Smooth muscle cell (in vitro differentiated cells): ENCODE measurements at regions not wholly inside any gene's neighbourhood (a gene's known extent, or its start where the extent isn't known, plus 50 kb on each side); places are given as distances from the start of the nearest gene placed in this dataset.

Experiments
- DNase-seq: peaks from one replicate; lab custom pipeline; 2025; ENCODE audit not compliant: unreplicated experiment; lab: John Stamatoyannopoulos, UW
- H2AFZ ChIP-seq: fragments of 200-600 bp; sonication (generic); 2 replicates; pipeline ENCODE4 v1.6.0; 2016; ENCODE audit warnings: antibody characterized with exemption, low read depth, mild to moderate bottlenecking
- H3F3A ChIP-seq: fragments of 200-600 bp; sonication (generic); 2 replicates; pipeline ENCODE4 v1.6.0; 2017; ENCODE audit warnings: antibody characterized with exemption, low read depth
- H3K27ac ChIP-seq: fragments of 200-600 bp; sonication (generic); 2 replicates; pipeline ENCODE4 v1.5.1; 2016; ENCODE audit warnings: low read depth, mild to moderate bottlenecking
- H3K27me3 ChIP-seq: fragments of 200-600 bp; sonication (generic); 2 replicates; pipeline ENCODE4 v1.6.1; 2016; ENCODE audit warnings: low read depth, mild to moderate bottlenecking
- H3K36me3 ChIP-seq: fragments of 200-600 bp; sonication (generic); 2 replicates; pipeline ENCODE4 v1.5.1; 2016; ENCODE audit warnings: low read depth
- H3K4me1 ChIP-seq: fragments of 200-600 bp; sonication (generic); 2 replicates; pipeline ENCODE4 v1.5.1; 2016; ENCODE audit warnings: low read depth
- H3K4me2 ChIP-seq: fragments of 200-600 bp; sonication (generic); 2 replicates; pipeline ENCODE4 v1.6.0; 2016; ENCODE audit warnings: mild to moderate bottlenecking
- H3K4me3 ChIP-seq: fragments of 200-600 bp; sonication (generic); 2 replicates; pipeline ENCODE4 v1.5.1; 2016; ENCODE audit warnings: mild to moderate bottlenecking
- H3K79me2 ChIP-seq: fragments of 200-600 bp; sonication (generic); 2 replicates; pipeline ENCODE4 v1.6.0; 2016; ENCODE audit warnings: low read depth, mild to moderate bottlenecking
- H3K9ac ChIP-seq: fragments of 200-600 bp; sonication (generic); 2 replicates; pipeline ENCODE4 v1.6.0; 2016; ENCODE audit warnings: low read depth
- H3K9me3 ChIP-seq: fragments of 200-600 bp; sonication (generic); replicated peaks from 2 replicates; pipeline ENCODE4 v1.5.1; 2016; ENCODE audit warnings: low read depth
- H4K20me1 ChIP-seq: fragments of 200-600 bp; sonication (generic); 2 replicates; pipeline ENCODE4 v1.6.0; 2016; ENCODE audit warnings: low read depth
- CTCF ChIP-seq: fragments of 200-600 bp; sonication (generic); IDR thresholded peaks from 2 replicates; pipeline ENCODE4 v1.5.1; 2017; ENCODE audit warnings: borderline replicate concordance, mild to moderate bottlenecking, antibody characterized with exemption; ENCODE audit not compliant: insufficient read depth, poor library complexity, severe bottlenecking
- WGBS: methylation state at CpG from one replicate; pipeline ENCODE4 v1.1.7; 2016; ENCODE audit warnings: low lambda C conversion rate; 5-methylcytosine and 5-hydroxymethylcytosine counted together

GRCh38 chrX:8314881-8315280 lies 143.8 kb upstream of the VCX2 start:
- Histone ChIP-seq H3K79me2 (no peaks in the 10 kb centered on the region), H3K9ac (no peak overlapping the region), H3K4me1 (no peaks in the 10 kb centered on the region), H3K4me2 (no peak overlapping the region), H4K20me1 (no peaks in the 10 kb centered on the region), H3K36me3 (no peaks in the 10 kb centered on the region), H3K27me3 (no peaks in the 10 kb centered on the region), H3F3A (no peaks in the 10 kb centered on the region), H3K4me3 (no peak overlapping the region), H3K9me3 (no peaks in the 10 kb centered on the region), H2AFZ (no peak overlapping the region), H3K27ac (no peak overlapping the region)
- no peak for DNase-seq
- no peak for TF ChIP-seq CTCF
- 79% methylated on average over 4 of the region's 4 CpGs for WGBS

DNA sequence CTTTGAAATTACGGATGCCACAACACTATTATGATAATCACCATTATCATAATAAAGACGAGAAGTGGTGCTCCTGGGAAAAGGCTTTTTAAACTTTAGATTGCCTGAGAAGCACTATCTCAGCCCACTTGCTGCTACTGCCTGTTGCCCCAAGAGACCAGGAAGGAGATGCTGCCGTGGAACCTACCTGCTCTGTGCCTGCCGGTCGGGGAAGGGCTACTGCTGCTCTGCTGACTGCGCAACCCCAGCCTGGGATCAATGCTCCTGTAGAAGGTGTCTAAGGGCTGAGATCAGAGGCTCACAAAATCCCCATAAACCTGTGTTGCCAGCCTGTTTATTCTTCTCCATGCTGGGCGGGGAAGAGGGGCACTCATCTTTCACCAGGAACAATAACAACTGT lies 145.3 kb upstream of the VCX3B start:
- H4K20me1 ChIP-seq, result no peaks in the 10 kb centered on the region
- no peak overlapping the region for H3K9ac ChIP-seq
- H3F3A ChIP-seq, result no peaks in the 10 kb centered on the region
- H3K9me3 ChIP-seq, result no peaks in the 10 kb centered on the region
- DNase-seq, result no peak
- no peak overlapping the region for H2AFZ ChIP-seq
- no peaks in the 10 kb centered on the region for H3K27me3 ChIP-seq
- no peak for TF ChIP-seq CTCF
- no peak overlapping the region for H3K27ac ChIP-seq
- H3K79me2 ChIP-seq, result no peaks in the 10 kb centered on the region
- H3K4me3 ChIP-seq, result no peak overlapping the region
- WGBS, result 75% methylated on average over 7 of the region's 7 CpGs
- H3K36me3 ChIP-seq, result no peaks in the 10 kb centered on the region
- H3K4me1 ChIP-seq, result no peaks in the 10 kb centered on the region
- no peak overlapping the region for H3K4me2 ChIP-seq

DNA sequence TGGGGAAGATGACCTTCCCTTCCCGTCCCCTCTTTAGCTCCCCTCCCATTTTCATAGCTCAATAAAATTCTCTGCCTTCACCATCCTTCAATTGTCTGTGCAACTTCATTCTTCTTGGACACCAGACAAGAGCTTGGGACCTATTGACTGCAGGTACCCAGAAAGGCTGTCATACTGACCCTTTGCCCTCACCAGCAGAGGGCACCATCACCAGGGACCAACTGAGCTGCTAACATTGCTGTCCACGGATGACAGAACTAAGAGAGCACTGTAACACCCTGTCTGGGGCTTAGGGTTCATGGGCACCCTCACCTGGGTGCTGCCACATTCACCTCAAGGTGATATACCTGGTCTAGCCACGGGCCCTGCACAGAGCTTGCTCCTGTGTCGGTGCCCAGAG lies 141.3 kb upstream of the VCX3B start:
- no peak overlapping the region for H2AFZ ChIP-seq
- no peak overlapping the region for H3K27ac ChIP-seq
- H3K79me2 ChIP-seq, result no peaks in the 10 kb centered on the region

More for the DNA sequence above, 141.3 kb upstream of the VCX3B start:
- H3K4me2 ChIP-seq, result no peak overlapping the region
- no peak for DNase-seq
- H3K27me3 ChIP-seq, result no peaks in the 10 kb centered on the region
- H4K20me1 ChIP-seq, result no peaks in the 10 kb centered on the region
- H3F3A ChIP-seq, result no peaks in the 10 kb centered on the region
- WGBS, result 66% methylated on average over 4 of the region's 4 CpGs
- H3K9ac ChIP-seq, result no peak overlapping the region
- no peak for TF ChIP-seq CTCF
- H3K4me3 ChIP-seq, result no peak overlapping the region
- H3K9me3 ChIP-seq, result no peaks in the 10 kb centered on the region
- H3K4me1 ChIP-seq, result no peaks in the 10 kb centered on the region
- H3K36me3 ChIP-seq, result no peaks in the 10 kb centered on the region
